Dedifferentiated amniotic fluid mesenchymal stem cell (primary cell): ENCODE measurements at regions not wholly inside any gene's neighbourhood (a gene's known extent, or its start where the extent isn't known, plus 50 kb on each side); places are given as distances from the start of the nearest gene placed in this dataset.
"Not testable (repeated sequence)": the region's sequence is repeated elsewhere in the genome, so short reads cannot be mapped to it uniquely, and the experiment has no call there.

Experiments used
- DNase-seq: peaks from one replicate; pipeline ENCODE4 v3.0.0-alpha.2; 2016; ENCODE audit errors: extremely low spot score

DNA sequence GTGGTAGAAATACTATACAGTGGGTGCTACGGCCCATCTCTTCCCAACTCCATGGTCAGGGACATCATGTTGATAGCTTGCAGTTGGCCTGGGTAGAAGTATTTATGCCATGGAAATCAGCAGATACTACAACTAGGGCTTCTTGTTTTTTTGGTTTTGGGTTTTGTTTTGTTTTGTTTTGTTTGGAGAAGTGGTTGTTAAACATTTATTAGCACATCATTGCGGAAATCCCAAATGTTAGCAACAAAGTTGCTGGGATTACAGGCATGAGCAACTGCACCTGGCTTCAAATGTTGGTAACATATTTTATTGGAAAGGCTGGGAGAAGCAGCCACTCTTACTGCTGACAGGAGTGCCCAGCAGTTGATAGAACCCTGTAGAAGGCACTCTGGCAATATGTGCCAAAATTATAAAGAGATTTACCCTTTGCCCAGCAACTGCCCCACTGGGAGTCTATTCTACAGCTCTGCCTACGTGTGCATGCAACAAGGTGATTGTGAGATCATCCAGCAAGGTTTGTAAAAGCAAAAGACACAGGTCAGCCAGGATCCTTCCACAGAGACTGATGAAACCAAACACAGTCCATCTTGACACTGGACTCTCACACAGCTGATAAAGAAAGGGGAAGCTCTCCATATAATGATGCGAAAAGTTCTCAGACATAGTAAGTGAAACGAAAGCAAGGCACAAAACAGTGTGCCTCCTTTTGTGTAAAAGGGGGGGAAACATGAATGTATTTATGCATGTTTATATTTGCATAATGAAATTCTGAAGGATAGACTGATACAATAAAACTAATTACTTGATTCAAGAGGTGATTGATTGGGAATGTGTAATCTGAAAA lies 314.4 kb downstream of the ANAPC1 start:
- DNase-seq: not testable (repeated sequence)

DNA sequence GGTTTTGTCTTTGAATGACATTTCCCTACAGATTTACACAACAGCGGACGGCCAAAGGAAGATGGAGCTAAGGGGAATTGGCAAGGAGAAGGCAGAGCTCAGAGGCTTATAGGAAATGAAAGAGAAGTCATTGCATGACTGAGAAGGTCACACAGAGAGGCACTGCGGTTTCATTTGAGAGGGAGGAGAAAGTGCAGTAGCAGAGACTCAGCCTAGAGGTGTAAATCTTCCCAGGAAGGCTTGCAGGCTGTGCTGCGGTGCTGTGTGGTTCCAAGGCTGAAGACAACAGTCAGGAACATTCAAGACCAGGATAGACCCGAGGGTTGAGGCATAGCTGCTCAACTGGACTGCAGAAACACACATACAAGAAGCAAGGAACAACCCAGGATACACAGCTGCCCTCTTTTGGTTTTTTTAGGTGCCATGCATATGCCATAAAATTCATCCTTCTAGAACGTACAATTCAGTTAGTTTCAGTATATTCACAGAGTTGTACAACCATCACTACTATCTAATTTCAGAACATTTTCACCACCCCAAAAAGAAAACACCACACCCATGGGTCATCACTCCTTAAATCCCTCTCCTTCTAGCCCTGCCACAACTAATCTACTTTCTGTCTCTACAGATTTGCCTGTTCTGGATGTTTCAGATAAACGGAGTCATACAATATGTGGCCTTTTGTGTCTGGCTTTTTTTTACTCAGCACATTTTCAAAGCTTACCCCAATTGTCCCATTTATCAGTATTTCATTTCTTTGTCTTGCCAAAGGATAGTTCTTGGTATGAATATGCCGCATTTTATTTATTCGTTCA lies 313.5 kb downstream of the ANAPC1 start:
- not testable (repeated sequence) for DNase-seq

DNA sequence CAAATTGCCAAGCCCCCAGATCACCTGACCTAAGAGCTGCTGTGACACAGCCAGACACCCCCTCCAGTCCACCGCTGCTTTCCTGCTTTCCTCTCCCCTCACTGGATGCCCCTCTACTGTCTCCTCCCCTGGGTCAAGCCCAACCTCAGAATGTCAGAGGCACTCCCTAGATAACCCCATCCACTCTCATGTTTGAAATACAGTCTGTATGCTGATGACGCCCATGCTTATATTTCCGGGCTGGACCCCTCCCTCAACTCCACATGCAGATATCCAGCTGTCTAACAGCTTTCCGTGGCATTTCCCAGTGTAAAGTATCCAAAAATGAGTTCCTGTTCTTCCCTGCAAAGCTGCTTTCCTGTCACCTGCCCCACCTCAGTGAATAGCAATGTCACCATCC lies 309.2 kb downstream of the ANAPC1 start:
- DNase-seq: not testable (repeated sequence)

DNA sequence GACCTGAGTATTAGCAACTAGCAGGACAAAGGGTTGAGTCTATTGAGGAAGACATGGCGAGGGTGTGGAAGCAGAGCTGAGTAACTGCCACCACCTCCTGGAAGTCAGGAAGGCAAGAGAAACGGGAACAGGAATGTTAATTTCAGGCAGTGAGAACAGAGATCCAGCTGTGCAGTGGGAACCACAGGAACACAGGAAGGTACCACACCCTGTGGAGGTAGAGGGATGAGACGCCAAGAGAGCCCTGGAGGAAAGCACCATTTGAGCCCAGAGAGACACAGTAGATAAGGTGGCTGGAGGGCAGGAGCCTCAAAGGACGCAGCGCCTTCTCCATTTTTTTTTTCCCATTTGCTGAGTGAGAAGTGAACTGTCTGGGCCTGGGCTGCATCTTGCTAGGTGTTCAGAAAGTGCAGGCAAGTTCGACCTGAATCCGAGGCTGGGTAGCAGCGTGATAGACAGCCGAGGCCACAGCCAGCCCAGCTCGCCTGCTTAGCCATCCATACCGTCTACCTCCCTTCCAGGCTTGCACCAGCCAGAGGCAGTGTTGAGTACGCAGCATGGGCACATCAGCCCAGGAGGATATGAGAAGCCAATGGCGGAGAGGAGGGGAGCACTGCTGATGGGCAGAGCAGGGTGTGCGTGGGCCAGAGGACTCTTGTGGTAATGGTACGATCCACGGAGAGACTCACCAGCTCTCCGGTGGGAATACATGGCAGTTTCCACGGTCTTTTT lies 306.7 kb downstream of the ANAPC1 start:
- not testable (repeated sequence) for DNase-seq

DNA sequence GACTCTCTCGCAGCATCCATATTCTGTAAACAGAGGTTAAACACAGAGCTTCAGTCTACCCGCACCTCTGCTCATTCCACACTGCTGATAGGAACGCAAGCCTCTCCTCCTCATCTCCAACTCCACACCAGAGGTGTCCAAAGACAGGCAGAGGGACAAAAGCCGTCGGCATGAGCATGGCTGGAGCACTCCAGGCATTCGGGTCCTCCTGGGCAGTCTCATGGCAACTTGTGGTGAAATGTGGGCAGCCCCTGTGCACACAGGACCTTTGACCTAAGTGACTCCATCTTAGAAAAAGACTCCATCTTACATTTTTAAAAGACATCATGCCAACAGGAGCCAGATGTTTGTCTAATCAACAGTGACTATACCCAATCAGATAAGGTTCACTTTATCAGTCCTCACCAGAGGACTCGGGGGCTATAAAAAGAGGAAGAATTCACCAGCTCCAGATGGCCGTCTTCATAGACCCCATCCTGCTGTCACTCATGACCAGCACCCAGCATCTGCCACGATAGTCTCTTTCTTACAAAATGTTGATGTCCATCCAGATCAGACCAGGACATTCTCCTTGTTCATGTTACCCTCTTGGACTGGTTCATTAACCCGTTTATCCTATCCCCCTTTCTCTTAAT lies 304.4 kb downstream of the ANAPC1 start:
- DNase-seq: not testable (repeated sequence)

DNA sequence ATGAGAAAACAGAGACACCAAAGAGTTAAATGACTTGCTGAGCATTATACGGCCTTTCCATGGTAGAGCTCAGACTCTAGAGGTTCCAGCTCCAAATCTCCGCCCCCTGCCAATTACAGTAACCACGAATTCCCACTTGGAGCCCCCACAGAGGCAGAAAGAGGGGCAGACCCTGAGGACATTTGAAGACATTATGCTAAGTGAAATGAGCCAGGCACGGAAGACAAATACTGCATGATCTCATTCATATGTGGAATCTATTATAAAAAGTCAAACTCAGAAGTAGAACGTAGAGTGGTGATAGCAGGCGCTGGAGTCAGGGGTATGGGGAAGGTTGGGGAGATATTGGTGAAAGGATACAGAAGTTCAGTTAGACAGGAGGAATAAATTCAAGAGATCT lies 303.4 kb downstream of the ANAPC1 start:
- not testable (repeated sequence) for DNase-seq

DNA sequence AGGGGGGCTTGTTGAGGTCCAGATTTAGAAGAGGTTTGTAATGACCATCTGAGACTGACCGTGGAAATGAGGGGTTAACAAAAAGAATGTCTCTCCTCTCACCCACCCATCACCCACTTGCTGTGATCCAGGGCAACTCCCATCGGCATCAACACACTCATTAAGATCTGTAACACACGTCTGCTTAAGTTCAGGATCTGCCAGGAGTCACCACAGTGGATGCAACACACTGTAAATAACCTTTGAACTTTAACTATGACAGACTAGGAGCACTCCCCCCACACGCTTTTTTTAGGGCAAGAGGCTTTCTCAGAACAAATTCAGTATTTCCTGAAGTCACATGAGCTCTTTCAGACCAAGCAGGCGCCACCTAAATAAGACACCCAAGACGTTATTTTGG lies 301.9 kb downstream of the ANAPC1 start:
- not testable (repeated sequence) for DNase-seq

DNA sequence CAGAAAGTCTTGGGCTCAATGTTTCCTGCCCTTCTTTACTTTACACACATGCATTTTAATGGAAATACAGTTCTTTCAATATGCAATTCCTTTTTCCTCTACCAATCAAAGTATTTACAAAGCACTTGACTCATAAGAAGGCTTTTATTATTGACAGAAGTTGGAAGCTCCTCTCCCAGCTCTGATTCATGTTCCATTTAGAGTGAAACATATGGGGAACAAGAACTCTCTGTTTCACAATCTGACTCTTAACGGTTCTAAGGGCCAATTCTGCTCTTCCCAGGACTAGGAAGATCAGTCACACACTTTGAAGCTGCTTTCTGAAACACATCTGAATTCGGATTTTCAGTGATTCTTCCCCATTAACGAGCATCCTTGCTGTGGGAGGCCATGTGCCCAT lies 300.5 kb downstream of the ANAPC1 start:
- DNase-seq: not testable (repeated sequence)

DNA sequence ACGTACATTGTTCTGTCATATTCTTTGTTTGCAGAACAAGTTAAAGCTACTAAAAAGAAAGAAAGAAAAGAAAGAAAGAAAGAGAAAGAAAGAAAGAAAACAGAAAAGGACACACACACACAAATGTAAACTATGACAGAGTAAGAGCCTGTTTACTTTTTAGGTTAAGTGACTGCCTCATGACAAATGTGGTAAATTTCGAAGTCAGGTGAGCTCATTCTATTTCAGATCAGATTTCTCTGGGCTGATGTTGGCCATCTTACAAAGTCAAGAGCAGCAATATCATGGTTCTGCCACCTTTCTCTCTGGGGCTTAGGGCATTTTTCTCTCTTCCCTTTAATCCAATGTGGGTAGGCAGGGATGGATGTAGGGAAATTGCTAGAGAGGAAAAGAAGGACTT lies 299.5 kb downstream of the ANAPC1 start:
- not testable (repeated sequence) for DNase-seq

DNA sequence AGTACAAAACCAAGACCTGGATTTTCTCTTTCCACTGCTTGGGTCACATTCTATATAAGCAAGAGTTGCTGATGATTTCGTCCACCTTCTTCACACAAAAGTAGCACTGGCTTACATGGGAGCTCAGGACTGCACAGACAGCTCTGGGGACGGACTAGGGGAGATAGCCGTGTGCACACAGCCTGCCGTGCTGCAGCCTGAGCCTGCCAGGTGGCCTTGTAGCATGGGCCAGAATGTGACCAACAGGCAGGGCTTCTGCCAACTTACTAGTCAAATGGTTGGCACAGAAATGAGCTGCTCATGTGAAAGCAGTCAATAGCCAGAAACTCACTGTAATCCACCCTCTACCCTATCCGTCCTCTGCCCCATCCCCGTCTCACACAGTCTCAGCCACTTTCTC lies 299.0 kb downstream of the ANAPC1 start:
- DNase-seq: not testable (repeated sequence)

DNA sequence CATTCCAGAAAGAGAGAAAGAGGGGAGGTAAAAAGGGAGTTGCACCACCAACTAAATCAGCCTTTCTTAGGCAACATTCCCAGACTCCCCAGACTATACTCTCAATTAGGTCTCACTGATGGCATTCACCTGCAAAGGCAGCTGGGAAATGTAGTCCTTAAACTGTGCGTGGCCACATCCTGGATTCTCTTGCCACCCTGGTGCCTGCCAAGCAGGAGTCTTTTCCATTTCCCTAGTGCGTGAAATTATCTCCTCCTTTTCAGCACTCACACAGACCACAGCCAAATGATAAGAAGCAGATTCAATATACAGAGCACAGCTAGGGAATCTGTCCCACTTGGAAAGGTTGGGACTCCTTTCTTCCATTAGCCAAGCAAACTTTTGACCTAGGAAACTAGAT lies 298.0 kb downstream of the ANAPC1 start:
- not testable (repeated sequence) for DNase-seq

DNA sequence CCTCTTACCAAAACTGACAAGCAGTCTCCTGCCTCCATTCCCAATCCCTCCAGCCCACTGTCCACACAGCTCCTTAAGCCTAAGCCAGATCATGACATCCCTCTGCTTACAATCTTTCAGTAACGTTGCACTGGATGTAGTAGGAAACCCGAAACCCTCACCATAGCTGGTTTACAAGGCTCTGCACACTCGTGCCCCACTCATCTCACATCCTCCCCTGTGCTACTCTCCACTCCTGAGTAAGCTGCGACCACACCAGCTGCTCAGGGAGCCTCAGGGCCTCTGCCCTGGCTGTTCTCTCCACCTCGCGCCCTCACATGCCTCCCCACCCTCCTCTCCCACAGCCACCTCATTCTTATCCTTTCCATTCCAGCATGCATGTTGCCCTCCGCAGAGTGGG lies 288.9 kb downstream of the ANAPC1 start:
- DNase-seq: not testable (repeated sequence)

DNA sequence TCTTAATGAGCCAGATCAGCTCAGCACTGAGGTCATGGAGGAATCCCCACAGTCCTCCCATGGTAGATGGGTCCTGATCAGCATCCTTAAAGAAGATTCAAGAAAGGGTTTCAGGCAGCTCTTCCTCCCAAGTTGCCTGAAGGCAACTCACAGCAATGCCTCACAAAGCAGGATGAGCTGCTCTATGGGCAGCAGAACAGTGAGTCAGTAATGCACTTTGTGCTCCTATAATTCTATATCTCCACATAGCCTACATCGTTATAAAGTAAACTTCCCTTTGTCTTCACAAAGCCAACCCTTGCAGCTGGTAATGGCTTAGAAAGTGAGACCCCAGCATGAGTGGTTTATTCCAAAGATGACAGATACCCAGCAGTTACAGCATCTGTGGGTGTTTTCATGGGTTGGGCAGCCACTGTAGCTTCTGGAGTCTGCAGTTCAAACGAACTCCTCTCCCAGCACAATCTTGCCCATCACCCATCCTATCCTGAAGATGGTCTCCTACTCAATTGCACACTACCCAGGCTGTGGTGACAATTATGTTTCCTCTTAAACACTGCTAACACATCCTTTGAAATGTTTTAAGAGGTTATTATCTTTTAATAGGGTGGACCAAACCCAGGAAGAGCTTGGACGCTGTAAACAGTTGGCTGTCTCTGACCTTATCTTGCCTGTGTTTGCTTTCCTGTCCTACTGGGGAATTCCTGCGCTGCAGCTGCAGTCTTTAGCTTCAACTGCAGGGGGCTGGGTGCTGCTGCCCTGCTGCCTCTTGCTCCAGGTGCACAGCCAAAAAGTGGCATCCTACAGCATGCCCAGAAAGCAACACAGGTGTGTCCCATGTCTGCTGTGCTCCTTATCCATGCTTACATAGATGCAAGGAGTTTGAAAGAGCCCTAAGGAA lies 286.9 kb downstream of the ANAPC1 start:
- not testable (repeated sequence) for DNase-seq

DNA sequence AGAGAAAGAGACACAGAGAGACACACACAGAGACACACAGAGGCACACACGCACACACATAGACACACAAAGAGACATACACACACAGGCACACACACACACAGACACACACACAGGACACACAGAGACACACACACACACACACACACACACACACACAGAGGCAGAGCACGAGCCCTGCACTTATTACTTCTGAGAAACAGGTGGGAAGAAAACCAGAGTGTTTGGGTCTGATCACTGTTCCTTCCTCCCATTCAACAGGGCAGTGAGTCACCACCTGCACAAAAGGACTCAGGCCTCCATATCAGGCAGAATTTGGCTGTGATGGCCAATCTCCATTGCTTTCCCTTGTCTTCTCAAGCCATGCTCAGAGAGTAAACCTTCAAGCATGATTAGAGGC lies 285.0 kb downstream of the ANAPC1 start:
- DNase-seq: not testable (repeated sequence)

DNA sequence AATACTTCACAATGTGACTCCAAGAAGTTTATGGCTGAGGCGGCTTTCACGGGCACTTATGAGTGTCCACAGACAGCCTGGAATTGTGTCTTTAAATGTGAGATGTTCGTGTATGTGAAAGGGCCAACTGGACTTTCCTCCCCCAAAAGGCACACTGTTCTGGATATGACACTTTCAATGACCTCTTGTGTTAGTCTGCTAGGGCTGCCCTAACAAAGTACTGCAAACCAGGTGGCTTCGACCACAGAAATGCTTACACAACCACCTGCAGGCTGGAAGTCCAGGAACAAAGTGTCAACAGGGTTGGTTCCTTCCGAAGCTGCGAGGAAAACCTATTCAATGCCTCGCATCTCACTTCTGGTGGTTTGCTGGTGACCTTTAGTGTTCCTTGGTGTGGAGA lies 281.7 kb downstream of the ANAPC1 start:
- DNase-seq: not testable (repeated sequence)

DNA sequence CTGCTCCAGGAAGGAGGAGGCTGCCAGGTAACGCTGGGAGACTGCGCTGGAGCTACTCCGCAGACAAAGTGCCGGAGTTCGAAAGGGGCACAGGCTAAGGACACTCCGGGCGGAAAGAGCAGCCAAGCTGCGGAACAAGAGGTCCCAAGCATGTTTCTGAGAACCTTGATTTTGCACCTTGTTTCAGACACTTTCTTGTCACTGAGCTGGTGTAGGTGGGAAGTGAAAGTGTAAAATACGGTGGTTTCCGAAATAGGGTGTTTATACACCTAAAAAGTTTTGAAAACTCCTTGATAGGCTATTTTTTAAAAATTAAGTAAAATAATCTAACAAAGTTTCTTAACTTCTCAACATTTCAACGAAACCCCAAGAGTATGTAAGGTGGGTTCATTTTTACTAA lies 278.2 kb downstream of the ANAPC1 start:
- DNase-seq: not testable (repeated sequence)

DNA sequence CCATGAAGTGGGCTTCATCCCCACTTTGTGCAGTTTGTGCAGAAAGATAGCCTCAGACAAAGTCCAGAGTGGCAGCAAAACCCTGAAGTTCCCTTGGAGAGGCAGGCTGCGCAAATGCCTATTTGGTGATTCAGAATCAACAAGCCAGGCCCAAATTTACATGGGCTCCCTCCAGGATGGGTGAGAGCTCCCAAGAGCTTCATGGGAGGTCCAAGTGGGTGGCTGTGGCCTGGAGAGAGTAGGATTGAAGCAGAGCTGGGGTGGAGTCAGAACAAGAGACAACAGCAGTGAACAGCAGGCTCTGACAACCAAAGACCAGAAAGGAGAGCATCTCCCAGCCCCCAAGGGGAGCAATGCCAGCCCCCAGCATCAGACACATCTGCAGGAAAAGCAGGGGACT lies 277.4 kb downstream of the ANAPC1 start:
- DNase-seq: not testable (repeated sequence)

DNA sequence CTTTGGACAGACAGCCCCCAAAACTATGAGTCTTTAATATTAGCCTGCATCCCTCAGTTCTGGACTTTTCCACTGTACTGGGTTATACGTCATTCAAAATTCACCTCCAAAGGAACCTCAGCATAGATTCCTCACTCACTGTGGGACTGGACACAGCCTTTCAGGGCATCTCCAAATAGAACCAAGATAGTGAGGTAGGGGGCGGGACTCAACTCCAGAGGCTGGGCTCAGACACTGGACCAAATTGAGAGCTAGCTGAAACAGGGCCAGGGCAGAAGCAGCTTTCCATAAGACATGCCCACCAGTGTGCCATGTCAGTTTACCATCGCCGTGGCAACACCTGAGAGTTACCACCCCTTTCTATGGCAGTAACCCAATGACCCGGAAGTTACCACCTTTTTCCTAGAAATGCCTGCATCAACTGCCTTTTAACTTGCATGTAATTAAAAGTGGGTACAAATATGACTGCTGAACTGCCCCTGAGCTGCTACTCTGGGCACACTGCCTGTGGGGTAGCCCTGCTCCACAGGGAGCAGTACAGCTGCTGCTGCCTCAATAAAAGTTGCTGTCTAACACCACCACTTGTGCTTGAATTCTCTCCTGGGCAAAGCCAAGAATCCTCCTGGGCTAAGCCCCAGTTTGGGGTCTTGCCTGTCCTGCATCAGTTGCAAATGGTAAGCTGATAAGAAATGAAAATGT lies 274.7 kb downstream of the ANAPC1 start:
- not testable (repeated sequence) for DNase-seq

DNA sequence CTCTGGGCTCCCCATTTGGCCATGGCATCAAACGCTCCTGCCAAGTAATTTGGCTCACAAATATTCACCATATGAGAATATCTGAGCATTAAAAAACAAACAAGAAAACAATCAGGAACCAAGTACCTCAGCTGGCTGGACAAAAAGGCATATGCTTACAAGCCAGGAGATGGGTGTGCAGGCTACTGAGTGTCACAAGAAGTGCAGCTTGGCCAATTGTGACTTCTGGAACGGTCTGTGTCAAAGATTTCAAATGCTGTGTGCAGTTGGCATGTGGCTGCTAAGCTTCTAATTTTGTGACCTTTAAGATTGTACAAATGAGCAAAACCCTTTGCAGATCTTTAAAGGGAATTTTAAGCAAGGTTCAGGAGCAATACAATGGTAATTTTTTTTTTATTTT lies 274.0 kb downstream of the ANAPC1 start:
- DNase-seq: not testable (repeated sequence)

DNA sequence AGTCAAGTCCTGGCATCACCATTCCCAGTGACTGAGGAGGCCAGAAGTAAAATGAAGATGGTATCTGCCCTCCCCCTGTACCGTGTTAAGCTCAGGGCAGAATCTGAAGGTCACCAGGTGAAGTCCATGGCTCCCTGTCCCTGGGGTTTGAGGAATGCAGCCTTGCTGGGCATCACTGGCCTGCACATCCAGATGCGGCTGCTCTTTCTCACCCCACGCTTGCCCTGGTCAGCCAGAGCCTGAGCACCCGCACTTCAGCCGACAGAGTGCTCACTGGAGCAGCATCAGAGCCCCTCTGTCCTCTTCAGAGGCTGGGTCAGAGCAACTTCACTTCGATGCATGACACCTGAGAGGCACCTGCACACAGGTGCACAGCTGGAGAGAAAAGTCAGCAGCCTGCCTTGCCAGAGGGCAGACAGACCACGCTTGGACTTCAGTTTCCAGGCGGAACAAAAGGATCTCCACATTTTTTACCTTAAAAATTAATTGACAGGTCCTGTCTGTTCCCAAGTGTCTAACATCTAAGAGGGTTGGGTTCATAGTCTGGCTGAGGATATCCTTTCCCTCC lies 267.3 kb downstream of the ANAPC1 start:
- no peak for DNase-seq
